NCI-H2029 treated with DMSO at 0.1 percent for 48 hours (cell line): ENCODE measurements at regions not wholly inside any gene's neighbourhood (a gene's known extent, or its start where the extent isn't known, plus 50 kb on each side); places are given as distances from the start of the nearest gene placed in this dataset.
"Not testable (repeated sequence)": the region's sequence is repeated elsewhere in the genome, so short reads cannot be mapped to it uniquely, and the experiment has no call there.

ENCODE experiments used
- DNase-seq: peaks from one replicate; lab custom pipeline; 2025; lab: John Stamatoyannopoulos, UW

DNA sequence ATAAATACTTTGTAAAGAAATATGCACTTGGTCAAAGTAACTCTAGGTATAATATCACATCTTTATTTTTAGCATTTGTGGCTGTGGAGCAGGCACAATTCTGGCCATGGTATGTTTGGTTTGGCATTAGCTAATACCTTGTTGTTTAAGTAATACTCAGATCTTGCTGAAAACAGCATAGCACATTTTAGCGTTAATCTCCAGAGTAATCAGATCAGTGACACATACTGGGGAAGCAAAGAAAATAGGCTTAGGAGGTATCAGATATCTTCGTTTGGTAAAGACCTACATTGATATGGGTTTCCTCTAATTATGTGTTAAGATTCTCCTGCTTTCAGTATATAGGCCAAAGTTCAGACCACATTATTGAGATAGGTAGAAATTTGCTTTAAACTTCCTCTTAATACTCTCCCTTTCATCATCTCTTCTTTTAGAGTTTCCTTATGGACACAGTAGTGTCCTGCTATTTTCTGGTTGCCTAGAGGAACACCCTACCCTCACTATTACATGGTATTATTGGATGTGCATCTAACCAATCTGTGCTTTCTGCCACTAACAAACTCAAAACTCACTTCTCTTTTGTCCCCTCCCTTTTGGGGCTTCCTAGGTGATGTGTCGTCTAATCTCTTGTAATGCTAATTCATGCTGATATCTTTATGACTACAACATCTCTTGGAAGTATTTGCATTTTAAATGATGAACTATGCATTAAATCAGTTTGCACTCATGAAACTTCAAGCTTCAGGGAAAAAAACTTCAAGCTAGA lies 437.3 kb upstream of the ADAMTSL1 start:
- DNase-seq: no peak

DNA sequence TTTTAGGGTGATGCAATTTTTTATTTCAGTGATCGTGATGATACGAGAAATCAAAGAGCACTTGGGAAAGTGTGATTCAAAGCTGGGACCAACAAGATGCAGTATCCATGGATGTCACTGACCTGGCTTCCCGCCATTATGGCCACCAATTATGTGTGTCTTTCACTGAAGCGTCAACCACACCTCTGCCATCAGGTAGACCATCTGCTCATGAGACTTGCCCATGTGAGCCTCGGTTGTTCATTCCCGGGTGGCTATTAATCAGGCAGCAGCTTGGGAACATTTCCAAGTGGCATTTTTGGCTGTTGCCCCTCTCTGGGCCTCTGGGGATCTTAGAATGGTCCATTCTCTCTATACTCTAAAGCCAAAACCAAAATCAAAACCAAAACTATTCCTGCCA lies 436.0 kb upstream of the ADAMTSL1 start:
- DNase-seq: no peak

DNA sequence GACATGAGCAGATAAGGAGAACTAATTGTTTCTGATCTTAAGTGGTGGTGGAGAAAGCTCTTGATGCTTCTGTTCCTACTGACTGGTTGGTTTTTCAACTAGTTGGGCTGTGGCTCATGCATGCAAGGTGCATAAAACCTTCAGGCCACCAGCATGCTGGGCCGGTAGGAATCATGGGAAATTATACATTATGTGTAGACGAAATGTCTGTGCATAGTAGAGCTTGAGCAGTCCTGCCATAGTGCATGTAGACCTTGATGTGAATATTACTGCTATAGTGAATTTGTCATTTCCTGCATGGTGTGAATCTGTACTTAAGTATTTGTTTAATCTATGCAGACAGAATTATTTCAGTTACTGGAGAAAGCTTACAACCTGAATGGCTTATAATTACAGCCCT lies 433.6 kb upstream of the ADAMTSL1 start:
- no peak for DNase-seq

DNA sequence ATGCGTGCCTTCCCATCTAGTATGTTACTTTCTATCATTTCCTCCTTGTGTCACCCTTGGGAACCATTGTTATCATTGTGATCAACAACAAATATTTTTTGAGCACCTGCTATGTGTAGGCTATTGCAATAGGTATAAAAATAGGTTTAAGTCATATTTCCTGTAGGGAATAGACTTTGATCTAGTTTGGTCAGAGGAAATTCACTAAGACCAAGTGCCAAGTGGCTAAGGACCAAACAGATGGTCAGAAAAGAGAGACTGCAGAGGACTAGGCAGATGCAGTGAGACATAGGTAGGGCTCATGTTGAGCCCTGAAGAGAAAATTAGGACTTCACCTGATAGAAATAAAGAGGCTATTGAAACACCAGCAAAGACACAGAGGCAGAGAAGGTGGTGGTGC lies 430.0 kb upstream of the ADAMTSL1 start:
- DNase-seq: no peak

DNA sequence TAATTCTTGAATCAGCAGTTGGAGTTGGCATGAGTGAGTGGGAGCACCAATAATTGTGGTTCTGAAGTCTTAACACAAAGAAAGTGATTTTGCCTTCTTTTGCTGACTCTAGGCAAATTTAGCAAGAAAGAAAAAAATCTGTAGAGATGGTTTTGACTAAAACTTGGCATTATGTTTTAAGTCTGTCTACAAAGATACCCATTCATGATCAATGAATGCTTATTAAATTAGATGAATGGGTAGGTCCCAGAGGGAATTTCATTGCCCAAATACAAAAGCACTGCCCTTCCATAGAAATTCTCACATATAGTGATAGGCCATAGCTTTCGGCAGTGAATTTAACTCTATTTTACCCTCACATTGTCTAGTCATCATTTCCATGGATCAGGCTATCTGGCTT lies 428.6 kb upstream of the ADAMTSL1 start:
- DNase-seq: no peak

DNA sequence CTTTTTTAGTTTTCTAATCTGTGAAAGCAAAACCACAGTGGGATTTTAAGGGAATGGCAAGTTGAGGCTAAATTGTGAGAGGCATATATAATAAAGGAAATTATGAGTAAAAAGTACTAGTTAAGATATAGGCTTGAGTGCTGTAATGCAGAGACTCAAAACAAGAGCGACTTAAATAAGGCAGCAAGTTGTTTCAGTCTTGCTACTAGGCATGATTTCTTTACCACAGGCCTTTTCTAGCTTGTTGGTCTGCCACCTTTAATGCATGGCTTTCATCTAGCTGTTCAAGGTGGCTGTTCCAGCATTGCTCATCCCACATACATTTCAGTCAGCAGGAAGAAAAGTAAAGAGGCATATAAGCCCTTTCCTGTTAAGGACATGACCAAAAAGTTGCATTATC lies 427.9 kb upstream of the ADAMTSL1 start:
- no peak for DNase-seq

DNA sequence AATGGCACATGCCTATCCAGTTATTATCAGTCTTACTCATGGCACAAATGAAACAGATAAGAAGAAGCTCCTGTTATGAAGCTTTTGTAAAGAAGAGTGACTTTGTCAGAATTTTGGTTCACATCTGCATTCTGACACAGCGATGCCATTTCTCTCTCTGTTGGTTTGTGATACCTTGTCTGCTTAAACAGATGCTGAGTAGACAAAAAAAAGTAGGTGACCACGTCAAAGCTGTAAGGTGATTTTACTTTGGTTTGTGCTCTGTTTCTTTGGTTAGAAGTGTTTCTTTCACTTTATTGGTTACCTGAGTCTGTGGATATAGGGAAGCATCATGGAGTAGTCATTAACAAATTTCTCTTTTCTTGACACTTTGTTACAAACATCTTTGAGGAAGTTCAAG lies 422.3 kb upstream of the ADAMTSL1 start:
- DNase-seq: no peak

DNA sequence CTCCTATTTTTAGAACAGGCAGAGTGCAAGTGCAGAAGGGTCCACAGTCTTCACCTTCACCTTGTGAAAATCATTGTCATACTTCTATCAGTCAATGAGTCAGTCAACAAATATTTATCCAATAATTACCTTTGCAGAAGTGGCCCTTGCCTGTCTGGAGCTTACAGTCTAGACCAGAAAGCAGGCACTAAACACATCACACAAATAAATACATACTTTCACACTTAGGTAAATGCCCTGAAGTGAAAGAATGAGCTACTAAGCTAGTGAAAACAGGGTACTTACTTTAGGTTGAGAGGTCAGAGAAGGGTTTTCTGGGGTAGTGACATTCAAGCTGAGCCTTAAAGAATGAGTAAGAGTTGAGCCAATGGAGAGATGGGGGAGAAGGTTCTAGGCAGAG lies 421.9 kb upstream of the ADAMTSL1 start:
- no peak for DNase-seq

DNA sequence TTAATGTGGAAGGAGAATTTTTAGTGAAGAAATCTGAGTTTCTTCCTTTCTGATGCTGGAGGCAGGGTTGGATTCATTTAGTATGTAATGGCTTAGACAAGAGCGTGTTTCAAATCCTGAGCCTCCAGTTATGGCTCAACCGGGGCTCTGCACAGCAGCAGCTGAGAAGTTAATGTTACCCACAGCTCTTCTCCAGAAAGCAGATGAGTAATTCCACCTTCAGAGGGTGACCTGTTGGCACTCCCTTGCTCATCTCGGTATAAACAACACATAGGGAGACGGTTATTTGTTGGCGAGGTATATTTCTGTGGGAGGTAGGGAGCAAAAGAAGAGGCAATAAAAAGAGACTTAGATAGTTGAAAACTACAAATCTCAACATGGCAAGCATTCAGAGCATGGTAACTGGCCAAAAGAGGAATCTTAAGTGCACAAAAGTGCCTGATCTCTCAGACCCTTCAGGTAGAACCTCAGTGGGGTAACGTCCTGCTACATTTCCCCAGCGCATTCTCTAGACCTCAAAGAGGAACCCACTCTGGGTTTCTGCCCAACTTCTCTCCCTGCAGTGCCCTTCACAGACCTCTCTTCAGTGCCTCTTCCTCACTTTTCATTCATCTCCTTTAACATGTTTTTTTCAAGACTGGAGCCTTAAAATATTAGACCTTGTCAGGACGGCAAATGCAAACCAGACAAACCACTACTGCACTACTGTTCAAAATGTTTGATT lies 417.5 kb upstream of the ADAMTSL1 start:
- no peak for DNase-seq

DNA sequence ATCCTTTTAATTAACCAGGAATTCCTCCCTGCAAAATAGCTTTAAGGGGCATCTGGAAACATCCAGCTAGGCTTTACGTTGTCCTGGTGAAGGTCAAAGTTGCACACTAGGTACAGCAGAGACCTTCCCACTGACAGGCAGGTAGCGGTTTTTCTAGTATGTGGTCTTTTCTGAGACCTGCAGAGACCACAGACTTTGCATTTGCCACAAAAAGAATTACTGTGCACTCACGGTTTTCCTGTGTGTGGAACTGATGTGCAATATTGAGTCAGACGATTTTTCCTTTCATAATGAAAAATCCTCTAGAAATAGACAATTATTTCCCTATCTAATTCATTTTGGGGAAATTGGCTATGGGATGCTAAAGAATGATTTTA lies 417.0 kb upstream of the ADAMTSL1 start:
- DNase-seq: no peak

DNA sequence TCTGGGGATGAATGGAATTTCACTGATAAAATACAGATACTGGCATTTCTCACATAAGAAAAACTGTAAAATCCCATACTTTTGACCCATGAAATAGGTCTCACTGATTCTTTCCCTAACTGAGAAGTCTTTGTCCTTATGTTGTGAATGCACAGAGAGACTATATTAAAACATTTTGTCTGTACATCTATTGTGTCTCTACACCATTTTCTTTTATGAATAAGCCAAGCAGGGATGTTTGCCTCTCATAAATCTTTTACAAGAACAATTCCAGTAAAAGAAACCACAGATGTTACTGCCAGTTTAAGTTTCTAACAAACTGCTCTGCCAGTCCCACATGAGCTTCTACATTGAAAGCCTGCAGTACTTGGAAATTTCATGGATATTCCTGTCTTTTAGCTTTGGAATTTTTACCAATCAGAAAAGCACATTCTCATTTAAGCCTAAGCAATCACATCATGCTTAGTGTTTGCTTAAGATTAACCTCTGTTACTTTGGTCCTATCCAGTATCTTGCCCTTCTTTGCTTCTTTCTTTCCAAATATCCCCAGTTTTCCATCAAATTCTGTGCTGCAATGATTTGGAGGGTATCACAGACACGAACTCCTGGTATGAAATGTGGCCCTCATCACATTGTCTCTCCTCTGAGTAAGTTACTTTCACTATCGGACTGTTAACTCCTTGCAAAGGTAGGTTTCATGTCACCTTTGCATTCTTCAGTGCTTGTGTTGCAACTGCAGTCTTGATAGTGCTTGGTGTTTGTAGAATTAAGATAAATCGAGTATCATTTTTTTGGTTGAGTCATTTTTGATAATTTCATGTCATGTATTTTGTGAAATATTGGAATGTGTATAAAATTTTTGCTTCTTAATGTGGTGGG lies 415.1 kb upstream of the ADAMTSL1 start:
- DNase-seq: no peak

DNA sequence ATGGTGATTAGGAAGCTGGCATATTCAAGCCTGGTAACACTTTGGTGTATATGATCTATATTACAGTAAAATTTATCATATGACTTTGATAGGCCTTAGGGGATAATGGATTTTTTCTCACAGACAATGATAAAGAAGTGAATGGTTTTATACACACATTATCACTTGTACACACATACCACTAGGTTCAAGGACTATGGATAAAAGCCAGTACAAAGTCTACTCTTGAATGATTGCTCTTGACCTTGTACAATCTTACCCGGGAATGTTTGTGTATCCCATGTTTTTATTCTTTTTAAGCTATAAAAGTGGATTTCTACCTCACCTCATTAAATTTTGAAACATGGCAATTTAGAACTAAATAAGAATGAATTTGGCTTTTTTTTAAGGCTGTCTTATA lies 414.5 kb upstream of the ADAMTSL1 start:
- DNase-seq: no peak

DNA sequence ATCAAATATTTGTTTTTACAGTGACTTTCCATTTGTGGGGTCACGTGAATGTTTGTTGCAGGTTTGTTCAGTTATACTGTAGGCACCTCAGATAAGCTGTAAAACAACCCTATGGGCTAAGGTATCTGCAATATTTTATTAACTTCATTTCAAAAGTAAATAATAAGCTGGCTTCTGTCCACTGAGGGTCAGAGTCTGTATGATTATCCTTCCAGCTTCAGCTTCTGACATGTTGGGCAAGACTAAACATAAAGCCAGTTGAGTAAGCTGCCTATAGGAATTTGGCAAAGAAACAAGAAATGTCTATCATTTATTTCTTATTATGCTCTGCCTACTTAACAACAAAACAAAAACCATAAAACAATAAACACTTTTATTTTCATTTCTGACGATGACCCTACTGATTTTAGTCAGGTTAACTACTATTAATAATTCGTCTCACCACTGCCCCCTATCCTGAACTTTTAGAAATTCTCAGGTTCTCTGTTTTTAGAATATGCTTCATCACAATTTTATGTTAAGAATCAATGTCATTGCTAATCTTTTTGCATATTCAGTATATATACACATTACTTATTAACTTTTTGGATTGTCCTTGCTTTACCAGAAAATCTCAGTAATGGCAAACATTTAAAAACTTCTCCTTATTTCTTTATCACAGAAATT lies 413.6 kb upstream of the ADAMTSL1 start:
- DNase-seq: no peak

DNA sequence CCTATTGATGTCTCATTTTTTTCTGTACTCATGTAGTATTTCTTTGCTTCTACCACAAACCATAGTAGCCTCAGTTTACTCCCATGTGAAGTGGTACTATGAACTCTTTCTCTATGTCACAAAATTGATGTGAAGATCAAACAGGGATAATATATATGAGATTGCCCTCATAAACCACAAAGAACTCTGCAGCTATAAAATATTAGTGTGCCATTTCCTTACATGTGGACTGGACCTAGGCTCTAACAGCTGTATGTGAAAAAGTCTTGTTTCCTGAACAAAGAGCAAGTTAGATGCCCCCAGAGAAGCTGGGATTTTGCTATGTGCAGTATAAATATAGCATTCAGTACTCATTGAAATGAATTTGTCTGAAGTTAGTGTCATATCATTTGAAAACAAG lies 412.6 kb upstream of the ADAMTSL1 start:
- DNase-seq: no peak

DNA sequence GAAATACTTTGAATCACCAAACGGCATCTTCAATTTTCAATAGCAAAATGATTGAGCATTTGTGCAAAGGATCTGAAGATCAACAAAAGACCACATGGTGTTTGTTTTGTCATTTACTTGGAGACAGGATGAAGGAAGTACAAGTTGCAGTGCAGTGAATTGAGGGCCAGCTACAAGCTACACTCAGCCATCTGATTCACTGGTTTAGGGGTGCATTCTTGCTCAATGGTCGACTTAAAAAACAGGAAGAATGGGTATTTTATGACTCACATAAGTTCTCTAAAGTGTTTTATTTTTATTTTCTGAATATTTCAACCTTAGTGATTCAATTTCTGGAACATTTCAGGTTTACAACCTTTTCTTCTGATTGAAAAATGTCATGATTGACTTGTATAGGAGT lies 412.1 kb upstream of the ADAMTSL1 start:
- no peak for DNase-seq

DNA sequence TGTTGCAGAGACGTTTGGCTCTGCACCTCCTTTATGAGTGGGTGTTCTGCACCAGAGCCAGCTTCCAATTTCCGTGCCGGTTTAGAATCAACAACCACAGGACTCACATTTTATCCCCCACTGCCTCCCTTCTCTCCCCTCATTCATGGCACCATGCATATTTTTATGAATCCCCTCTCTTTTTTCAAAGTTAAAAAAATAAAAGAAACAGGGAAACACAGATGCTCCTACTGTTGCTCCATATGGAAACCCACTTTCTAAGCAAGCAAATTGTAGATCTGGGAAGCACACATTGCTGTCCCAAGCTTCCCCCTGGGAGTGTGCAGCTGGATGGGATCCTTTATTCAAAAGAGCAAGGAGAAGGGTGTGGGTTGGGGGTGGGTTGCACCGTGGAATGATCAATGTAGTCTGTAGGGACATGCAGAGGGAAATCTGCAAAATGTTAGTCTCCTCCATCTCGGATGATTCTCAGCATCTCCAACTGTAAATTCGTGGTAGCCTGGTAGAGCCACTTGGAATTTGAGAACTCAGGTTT lies 410.0 kb upstream of the ADAMTSL1 start:
- no peak for DNase-seq

DNA sequence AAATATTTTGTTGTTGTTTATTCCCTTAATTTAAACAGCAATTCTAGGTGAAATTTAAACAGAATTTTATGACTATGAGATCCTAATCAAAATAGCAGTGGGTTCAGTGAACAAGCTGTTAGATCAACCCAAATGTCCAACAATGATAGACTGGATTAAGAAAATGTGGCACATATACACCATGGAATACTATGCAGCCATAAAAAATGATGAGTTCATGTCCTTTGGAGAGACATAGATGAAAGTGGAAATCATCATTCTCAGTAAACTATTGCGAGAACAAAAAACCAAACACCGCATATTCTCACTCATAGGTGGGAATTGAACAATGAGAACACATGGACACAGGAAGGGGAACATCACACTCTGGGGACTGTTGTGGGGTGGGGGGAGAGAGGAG lies 407.3 kb upstream of the ADAMTSL1 start:
- DNase-seq: not testable (repeated sequence)

DNA sequence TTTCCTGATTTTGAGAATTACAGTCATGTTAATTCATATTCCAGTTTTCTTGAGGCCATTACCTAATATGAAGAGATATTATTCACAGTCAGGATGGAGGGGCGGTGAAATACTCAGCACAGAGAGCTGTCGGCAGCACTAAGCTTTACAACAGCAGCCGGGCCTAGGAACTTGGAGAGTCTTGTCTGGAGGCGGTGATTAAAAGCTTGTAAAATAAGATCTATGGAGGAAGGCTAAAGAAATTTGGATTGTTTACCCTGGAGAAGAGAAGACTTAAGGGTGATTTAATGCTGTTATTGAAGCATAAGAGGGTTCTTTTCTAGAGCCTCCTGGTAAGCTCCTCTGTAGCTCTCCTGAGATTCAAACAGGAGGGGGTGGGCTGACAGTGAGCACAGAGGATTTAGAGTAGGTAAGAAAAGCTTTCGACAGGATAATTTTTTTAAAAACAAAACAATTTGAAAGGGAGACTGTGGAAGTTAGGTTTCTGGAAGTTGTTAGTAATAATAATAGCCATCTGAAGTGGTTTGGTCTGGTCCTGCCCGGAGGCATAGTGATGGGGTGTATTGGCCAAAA lies 406.3 kb upstream of the ADAMTSL1 start:
- no peak for DNase-seq

DNA sequence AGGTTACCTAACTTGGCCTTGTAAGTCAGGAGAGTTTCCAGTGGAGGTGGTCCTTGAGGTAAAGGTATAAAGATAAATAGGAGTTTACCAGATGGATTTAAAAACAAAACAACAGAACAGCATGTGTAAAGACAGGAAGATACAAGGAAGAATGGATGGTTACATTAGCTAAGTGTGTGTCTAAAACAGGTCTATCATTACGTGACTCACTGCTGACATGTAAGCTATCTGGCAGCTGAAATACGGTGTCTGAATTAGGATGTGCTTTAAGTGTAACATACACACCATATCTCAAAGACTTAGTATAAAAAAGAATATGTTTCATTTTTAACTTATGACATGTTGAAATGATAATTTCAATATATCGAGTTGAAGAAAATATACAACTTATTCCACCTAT lies 405.1 kb upstream of the ADAMTSL1 start:
- DNase-seq: no peak

DNA sequence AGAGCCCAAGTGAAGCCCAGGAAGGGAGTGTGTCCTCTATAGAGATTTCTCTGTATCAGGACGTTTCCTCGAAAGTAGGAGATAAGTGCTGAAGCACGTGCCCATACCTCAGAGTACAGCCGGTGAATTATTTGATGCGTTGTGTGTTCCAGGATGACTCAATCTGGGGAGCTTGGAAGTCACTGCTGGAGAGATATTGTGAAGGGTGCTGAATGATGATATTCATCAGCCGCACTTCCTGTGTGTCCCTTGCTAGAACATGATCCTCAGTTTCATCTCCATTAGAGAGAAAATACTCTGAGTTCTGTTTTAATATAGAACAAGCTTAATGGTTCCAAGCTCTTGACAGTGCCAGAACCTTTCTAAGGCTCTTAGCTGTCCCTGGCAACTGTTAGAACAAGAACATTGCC lies 402.3 kb upstream of the ADAMTSL1 start:
- no peak for DNase-seq

DNA sequence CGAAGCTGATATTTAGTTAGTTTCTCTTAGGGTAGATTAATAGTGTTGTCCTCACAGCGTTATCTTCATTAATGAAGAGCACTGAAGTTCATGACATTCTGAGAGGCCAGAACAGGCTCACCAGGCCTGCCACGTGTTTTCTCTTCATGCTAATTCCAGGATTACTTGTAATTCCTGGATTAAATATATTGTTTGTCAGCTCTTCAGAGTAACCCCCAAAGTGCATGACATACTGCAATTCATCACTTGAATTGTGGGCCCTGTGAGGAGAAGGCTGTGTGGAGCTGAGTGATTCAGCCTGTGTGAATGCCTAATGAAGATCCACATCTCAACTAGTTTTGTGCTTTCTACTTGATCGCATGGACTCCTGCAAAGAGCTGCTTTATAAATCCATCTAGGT lies 401.0 kb upstream of the ADAMTSL1 start:
- DNase-seq: no peak

DNA sequence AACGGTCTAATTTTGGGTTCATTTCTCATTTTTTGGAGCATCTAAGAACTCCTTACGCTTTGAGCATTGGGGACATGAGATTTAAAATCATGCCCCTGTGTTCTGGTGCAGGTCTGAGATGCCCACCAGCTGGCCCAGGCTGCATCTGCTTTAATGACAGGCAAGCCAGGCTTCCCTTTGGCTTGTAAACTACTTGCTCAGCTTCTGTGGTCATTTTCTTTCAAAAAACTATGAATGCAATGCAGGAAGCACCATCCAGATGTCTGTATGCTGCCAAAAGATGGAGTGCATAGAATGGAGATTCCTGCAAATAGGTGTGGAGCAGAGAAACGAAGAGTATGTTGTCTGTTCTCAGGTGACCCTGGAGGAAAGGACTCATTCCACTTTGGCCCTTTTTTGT lies 399.9 kb upstream of the ADAMTSL1 start:
- DNase-seq: no peak
